Fibroblast of pulmonary artery (primary cell): ENCODE measurements at regions not wholly inside any gene's neighbourhood (a gene's known extent, or its start where the extent isn't known, plus 50 kb on each side); places are given as distances from the start of the nearest gene placed in this dataset.
A peak's percentile ranks its signal among the peaks of the same experiment; 100 is the strongest.

ENCODE experiments used
- DNase-seq: peaks from one replicate; pipeline ENCODE4 v3.0.0-alpha.2; 2010; ENCODE audit warnings: low read depth
- H3K4me3 ChIP-seq: replicated peaks from 2 replicates; pipeline ENCODE4 v1.5.1; 2011; ENCODE audit warnings: low read depth, mild to moderate bottlenecking, control low read depth, low read length, moderate library complexity
- CTCF ChIP-seq: IDR thresholded peaks from 2 replicates; pipeline ENCODE4 v1.5.1; 2011; ENCODE audit warnings: mild to moderate bottlenecking, control low read depth, low read length, inconsistent platforms; ENCODE audit errors: missing control alignments

- TF ChIP-seq CTCF: no peak
- no peak overlapping the region for H3K4me3 ChIP-seq
- no peak for DNase-seq
These were observed 360.2 kb downstream of the KCNA4 start for GRCh38 chr11:29656597-29656996.

- no peak for DNase-seq
- no peak overlapping the region for H3K4me3 ChIP-seq
- no peak for TF ChIP-seq CTCF
These were observed 371.5 kb downstream of the KCNA4 start for GRCh38 chr11:29645373-29645772.

DNA sequence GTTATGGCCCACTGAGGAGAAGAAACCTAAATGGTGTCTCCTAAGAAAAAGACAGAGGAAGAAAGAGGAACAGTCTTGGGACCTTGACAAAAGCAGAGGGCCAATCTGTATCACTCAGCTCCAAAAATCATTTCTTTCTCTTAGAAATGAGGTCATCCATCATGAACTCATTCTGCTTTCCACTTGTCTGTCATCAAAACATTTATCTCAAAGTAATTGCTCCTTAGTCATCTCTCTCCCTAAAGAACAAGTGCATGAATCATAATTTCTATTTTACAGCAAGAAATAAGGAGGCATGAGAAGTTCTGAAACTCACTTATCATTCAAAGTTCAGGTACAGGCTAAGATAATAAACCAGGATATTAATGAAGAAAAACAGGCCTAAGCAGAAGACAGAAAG is 375.6 kb downstream of the KCNA4 start:
- DNase-seq: peak; percentile 11
- H3K4me3 ChIP-seq: no peak overlapping the region
- TF ChIP-seq CTCF: no peak

GRCh38 chr11:29634744-29635143 is 382.1 kb downstream of the KCNA4 start:
- no peak overlapping the region for H3K4me3 ChIP-seq
- TF ChIP-seq CTCF: no peak
- no peak for DNase-seq

- DNase-seq: peak; percentile 44
- H3K4me3 ChIP-seq: no peak overlapping the region
- peak; percentile 54 for TF ChIP-seq CTCF
These were observed 382.6 kb downstream of the KCNA4 start for GRCh38 chr11:29634244-29634643.

- peak; percentile 15 for DNase-seq
- TF ChIP-seq CTCF: no peak
- H3K4me3 ChIP-seq: no peak overlapping the region
These were observed 387.5 kb downstream of the KCNA4 start for GRCh38 chr11:29629286-29629685.

GRCh38 chr11:29628609-29629008 is 388.2 kb downstream of the KCNA4 start:
- no peak overlapping the region for H3K4me3 ChIP-seq
- DNase-seq: no peak
- TF ChIP-seq CTCF: no peak
